GM21619 (cell line): ENCODE measurements at regions not wholly inside any gene's neighbourhood (a gene's known extent, or its start where the extent isn't known, plus 50 kb on each side); places are given as distances from the start of the nearest gene placed in this dataset.

Experiments used
- ATAC-seq: cut with Tn5 transposase; IDR thresholded peaks from one replicate; pipeline ENCODE4 v1.9.1; 2021; ENCODE audit not compliant: unreplicated experiment

DNA sequence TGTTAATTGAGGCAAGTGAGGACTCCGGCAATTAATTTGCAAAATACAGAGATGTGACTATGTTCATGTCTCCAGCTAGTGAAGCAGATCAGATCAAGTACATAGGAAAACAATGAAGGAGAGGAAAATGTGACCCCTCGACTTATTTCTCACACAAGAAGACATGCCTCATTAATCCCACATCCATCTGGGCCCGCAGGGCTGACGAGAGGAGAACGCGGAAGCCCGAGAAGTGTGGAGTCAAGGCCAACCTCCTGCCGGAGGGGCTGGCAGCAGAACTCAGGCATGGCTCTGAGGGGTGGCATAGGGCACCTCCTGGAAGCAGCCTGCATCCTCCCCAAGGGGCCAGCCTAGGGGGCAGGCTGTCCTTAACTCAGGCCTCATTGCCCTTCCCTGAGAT is 54.4 kb downstream of the ZNF503 start:
- no peak for ATAC-seq

DNA sequence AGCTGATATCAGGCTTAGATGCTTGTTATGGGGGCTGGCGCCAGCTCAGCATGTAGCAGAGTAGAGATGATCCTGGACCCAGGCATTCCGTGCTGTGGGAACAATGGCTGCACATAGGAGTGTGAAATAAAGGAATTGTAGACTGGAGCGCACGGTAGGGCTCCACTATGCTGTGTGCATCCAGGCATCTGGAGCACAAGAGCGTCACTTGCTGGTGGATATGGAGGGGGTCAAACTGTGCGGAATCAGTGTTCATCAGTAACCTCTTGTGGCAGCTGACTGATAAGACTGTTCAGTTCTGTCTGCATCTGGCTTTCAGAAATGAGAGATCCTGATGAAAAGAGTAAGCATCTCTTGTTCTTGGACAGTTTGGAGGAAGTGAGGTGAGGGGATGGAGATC is 55.8 kb downstream of the ZNF503 start:
- ATAC-seq = no peak

DNA sequence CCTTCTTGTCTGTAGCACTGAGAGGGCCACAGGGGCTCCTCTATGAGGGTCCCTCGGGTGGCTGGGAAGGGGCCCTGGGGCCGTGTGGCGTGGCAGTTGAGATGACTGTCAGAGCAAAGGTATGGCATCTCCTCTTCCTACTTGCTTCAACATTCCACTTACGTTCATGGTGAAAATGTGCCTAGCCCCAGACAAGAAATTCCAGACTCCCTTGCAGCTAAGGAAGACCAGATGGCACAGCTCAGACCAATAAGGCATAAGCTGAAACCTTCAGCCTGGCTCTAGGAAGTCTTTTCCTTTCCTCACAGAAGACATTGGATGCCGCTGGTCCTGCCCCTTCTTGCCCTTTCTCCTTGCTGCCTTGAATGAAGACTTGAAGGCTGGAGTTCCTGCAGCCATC is 57.4 kb downstream of the ZNF503 start:
- ATAC-seq = no peak

DNA sequence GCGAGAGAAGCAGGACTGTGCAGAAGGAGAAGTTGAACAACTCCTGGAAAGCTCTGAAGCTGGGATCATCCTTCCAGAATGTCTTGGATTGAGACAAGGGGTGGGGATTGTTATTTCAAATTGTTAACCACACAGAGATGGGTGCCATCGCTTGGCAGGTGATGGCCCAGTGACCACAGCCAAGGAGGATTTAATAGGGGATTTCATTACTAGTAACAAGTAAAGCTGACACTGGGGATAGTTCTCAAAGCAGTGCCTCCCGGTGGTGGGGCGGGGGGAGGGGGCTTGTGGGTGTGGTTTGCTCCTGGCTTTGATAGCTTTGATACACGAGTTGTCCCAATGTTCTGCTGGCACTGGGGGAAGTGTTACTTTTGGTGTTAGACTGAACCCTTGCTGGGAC is 59.2 kb downstream of the ZNF503 start:
- no peak for ATAC-seq

DNA sequence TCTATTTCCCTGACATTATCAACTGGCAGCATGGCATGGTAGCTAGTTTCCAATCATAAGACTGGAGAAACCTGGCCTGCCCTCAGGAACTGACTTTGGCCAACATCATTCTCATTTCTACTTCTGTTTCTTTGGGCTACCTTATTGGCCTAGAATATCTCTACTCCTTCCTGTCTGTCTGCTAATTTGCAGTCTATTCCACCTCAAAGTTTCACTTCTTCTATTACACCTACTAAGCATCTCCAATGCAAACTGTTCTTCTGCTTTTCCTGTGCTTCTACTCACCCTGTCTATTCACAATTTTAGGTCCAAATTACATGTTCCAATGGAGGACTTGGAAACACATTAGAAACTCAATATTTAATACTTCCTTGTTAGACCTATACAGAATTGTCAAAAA is 65.6 kb downstream of the ZNF503 start:
- ATAC-seq = peak; percentile 93

DNA sequence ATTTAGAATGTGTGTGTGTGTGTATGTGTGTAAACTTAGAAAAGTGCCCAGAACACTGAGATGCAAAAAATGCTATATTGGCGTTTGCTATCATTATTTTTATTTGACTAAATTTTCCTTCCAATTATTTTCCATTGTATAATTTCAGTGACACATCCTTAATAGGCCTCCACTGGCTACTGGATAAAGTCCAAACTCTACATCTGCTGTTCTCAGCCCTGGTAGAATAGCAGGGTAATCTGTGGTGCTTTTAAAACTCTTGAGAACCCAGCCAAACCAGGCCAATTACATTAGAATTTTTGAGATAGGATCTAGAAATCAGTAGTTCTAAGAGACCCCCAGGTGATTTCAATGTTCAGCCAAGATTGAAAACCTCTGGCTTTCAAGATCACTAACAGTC is 66.4 kb downstream of the ZNF503 start:
- ATAC-seq = no peak

DNA sequence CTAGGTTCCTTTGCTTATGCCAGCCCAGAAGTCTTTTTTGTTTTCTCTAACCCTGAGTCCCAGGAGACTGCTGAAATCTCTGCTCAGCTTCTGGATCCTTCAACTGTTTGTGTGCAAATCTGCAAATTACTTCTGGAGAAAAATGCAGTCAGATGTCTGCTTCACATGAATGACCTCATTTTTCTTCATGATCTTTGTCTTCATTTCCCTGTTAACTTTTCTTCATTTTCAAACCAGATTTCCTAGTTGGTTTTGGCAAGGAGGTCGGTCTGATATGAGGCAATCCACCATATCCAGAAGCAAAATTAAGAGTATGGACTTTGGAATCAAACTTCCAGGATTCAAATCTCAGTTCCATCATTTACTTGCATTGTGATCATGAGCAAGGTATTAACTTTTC is 66.8 kb downstream of the ZNF503 start:
- ATAC-seq = no peak

DNA sequence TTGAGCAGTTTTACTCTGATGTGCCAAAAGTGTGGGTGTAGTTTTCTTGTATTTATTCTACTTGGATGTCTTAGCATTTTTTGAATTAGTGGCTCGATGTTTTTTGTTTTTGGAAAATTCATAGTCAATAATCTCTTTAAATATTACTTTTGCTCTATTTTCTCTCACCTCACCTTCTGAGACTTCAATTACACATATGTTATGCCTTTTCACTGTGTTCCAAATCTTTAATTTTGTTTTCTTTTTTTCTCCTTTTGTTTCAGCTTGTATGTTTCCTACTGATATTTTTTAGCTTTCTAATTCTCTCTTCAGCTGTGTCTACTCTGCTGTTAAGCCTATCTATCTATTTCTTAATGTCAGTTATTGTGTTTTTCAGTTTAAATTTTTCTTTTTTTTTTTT is 69.5 kb downstream of the ZNF503 start:
- ATAC-seq = no peak

DNA sequence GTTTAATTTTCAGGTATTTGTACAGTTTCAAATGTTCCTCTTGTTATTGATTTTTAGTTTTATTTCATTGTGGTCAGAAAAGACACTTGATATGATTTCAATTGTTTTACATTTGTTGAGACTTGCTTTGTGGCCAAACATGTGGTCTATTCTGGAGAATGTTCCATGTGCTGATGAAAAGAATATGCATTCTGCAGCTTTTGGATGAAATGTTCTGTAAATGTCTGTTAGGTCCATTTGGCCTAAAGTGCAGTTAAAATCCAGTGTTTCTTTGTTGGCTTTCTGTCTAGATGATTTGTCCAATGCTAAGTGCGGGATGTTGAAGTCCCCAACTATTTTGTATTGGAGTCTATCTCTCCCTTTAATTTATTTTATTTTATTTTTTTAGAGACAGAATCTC is 70.5 kb downstream of the ZNF503 start:
- no peak for ATAC-seq

DNA sequence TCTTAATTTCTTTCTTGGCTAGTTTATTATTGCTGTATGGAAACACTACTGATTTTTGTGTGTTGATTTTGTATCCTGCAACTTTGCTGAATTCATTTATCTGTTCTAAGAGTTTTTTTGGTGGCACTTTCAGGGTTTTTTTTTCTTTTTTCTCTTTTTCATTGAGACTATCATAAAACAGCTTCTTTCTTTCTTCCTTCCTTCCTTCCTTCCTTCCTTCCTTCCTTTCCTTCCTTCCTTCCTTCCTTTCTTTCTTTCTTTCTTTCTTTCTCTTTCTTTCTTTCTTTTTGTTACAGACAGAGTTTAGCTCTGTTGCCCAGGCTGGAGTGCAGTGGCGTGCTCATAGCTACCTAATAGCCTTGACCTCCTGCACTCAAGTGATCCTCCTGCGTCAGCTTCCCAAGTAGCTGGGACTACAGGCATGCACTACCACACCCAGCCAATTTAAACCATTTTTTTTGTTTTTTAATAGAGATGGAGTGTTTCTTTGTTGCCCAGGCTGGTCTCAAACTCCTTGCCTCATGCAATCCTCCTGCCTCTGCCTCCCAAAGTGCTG is 72.3 kb downstream of the ZNF503 start:
- ATAC-seq = no peak

DNA sequence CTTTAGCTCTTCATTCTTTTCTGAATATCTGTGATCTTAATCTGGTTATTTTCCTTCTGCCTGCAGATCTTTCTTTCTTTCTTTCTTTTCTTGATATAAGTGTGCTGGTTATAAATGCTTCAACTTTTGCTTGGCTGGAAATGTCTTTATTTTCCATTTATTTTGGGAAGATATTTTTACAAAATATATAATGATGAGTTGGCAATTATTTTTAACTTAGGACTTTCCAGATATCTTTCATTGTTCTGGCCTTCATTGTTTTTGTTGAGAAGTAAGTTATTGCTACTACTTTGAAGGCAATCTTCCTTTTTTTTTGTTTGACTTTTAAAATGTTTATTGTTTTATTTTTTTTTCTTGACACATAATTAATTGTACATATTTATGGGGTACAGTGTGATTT is 75.3 kb downstream of the ZNF503 start:
- ATAC-seq = no peak

DNA sequence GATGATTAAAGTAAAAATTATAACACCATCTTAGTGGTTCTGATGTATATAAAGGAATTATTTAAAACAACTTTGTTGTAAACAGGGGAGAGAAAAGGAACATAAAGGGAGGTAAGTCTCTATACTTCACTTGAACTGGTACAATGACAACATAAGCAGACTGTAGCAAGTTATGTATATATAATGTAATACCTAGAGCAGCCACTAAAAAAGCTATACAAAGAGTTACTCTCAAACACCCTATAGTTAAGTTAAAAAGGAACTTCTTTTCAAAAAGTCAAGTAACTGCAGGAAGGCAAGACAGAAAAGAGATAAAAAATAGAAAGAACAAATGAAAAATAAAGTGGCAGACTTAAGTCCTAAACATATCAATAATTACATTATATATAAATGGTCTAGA is 82.3 kb downstream of the ZNF503 start:
- no peak for ATAC-seq

DNA sequence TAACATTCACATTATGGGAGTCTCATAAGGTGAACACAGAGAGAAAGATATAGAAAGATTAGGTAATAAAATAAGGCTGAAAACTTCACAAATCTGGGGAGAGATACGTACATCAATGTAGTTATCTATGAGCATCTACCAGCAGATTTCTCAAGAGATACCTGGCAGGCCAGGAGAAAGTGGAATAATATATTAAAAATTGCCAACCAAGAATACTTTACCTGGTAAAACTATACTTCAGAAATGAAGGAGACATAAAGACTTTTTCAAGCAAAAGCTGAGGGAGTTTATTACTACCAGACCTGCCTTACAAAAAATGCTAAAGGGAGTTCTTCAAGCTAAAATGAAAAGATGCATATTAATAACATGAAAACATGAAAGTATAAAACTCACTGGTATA is 78.8 kb upstream of the COMTD1 start:
- no peak for ATAC-seq

DNA sequence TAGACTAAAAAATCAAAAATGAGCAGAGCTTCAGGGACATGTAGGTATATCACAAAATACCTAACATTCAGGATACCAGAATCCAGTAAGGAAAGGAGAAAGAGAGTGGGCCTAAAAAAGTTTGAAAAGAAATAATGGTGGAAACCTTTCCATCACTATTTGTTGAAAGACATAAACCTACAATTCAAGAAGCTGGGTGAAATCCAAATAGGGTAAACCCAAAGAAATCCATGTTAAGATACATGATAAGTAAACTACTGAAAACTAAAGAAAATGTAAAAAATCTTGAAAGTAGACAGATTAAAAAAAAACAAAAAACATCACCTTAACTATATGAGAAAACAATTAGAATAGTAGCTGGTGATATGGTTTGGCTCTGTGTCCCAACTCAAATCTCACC is 76.7 kb upstream of the COMTD1 start:
- ATAC-seq = no peak

DNA sequence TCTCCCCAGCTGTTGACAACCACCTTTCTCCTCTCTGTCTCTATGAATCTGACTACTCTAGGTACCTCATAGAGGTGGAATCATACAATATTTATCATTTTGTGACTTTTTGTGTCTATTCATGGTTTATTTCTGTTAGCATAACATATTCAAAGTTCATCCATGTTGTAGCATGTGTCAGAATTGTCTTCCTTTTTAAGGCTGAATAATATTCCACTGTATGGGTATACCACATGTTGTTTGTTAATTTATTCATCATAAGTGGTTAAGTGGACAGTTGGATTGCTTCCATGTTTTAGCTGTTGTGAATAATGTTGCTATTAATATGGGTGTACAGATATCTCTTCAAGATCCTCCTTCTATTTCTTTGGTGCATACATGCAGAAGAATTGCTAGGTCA is 69.9 kb upstream of the COMTD1 start:
- ATAC-seq = no peak

DNA sequence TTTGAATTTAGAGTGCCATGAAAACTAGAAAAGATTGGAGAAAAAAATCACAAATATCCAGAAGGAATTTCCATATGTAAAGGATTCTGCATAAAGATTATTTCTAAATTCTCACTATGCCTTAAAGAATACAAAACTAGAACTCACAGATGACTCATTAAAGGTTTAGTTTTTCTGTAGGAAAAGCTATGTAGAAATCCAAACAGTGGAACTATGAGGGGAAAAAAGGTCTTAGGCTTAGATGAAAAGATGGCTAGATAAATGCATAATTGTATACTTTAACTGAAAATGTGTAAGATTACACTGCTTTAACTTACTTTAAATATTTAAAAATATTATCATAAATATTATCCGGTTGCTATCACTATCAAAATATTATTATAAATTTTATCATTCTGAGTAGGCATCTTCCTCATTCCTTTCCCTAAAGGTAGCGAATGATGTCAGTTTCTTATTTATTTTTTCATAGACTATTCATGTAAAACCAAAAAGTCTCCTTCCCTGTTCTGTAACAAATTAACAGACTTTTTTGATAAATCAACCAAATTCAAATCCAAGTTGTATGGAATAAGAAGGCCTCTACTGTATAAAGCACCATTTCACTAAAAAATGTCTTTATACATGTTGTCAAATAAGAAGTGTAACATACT is 69.1 kb upstream of the COMTD1 start:
- ATAC-seq = no peak

DNA sequence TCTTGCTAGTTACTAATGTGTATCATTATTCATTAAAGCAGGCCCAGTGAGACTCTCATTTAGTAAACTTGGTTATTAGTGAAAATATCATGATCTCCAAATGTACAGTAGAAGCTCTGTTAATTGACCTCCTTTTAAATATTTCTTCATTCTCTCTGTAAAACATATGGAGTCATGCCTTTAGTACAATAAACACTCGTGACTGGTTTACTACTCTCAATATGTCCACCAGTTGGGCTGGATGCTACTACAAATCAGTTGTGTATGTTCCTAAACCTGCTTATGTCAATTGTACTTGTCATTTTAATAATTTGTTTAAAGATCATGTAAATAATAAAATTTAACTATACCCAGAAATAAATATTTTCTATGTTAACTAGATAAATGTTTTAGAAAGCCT is 68.6 kb upstream of the COMTD1 start:
- ATAC-seq = no peak

DNA sequence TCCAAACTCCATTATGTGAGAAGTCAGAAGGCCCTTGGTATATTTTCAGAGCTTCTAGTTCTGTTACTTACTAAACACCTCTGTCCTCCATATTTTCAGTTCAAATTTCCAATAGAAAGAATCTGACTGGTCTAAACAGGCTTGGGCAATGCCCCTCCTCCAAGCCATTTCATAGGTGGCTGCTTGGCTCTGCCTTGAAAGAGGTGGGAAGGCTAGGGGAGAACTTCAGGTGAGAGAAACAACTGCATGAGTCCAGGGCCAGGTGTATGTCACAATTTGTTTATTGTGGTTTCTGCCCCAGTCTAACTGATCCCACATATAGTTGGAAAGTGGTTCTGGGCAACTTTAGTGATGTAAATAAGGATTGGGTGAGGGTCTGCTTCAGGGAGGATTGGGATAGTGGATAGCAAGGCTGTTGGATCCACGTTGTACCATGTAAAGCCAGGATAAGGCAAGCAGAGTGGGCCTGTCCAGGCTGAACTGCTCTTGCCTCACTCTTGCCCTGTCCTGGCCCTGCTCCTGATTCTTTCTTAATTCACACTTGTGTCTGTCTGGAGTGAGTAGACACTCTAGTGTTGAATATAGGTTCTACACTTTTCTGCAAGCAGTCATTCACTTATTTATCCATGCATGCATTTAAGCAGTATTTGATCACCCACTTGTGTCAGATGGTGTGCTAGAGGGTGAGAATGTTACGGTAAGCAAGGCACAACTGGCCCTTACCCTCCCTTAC is 67.5 kb upstream of the COMTD1 start:
- ATAC-seq = no peak

DNA sequence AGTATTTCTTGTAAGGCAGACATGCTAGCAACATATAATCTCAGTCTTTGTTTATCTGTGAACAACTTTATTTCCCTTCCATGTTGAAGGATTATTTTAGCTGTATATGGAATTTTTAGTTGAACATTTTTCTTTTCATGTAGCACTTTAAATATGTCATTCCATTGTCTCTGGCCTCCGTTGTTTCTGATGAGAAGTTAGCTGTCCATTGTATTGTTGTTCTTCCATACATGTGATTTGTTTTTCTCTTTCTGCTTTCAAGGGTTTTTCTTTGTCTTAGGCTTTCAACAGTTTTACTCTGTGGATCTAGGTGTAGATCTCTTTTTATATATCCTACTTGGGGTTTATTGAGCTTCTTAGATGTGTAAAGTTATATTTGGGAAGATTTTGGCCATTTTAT is 66.3 kb upstream of the COMTD1 start:
- ATAC-seq = no peak

DNA sequence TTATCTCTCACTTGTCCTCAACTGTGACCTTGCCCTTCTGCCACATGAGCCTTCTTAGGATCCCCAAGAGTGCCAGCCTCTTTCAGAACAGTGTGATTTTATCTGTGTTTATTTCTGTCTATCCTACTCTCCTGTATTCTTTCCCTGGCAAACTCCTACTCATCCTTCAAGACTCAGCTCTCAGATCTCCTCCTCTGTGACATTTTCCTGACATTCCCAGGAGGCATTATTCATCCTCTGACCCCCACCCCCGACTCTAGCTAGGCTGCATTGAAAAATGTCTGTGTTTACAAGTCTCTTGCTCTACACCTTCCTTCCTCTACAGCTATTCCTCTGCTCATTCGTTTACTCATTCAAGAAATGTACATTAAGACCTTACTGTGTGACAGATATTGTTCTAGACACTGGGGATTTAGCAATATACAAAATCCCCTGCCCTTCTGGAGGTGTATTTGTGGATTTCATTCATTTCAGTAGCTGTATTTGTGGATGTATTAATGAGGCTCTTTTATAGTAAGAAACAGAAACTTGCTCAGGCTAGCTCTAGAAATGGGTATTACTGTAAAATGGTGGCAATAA is 61.4 kb upstream of the COMTD1 start:
- no peak for ATAC-seq

DNA sequence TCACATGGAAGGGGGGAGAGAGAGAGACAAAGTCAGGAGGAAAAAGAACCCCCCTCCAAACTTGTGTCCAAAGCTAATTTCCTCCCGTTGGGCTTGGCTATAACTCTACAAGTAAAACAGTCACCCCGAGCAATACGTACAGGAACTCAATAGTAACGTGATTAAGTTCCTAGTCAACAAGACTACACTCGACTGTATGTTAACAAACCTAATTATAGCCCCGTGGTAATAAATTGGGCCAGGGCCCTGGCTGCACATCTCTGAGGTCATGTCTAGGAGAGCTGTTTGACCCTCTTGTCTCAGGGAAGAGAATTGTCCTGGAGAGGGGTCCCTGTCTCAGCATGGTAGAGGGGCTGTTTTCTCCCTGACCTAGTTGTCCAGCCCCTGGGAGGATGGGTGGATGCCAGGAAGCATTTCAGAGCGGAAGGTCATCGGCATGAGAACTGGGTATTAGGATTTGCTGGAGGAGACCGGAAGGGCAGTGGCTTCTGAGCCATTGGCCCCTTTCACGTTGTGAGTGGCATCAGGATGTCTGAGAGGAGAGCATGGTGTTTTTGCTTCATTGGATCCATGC is 60.2 kb upstream of the COMTD1 start:
- ATAC-seq = no peak
